OCI-LY7 (cell line): ENCODE measurements at regions not wholly inside any gene's neighbourhood (a gene's known extent, or its start where the extent isn't known, plus 50 kb on each side); places are given as distances from the start of the nearest gene placed in this dataset.

Source experiments
- BruUV-seq: library from RNA; stranded (reverse); fragments of 400-500 nt; replicated peaks from 2 replicates; lab custom pipeline; 2021; lab: Mats Ljungman, UMichigan
- CTCF ChIA-PET: fragments of 300-600 bp; sonication (Branson Sonifier 250); formaldehyde crosslinking; loops from one replicate; lab custom pipeline; 2022; ENCODE audit warnings: antibody characterized with exemption; ENCODE audit not compliant: unreplicated experiment; lab: Charles Lee
- POLR2A ChIA-PET: fragments of 300-600 bp; sonication (Branson Sonifier 250); formaldehyde crosslinking; loops from one replicate; lab custom pipeline; 2022; ENCODE audit warnings: antibody characterized with exemption; lab: Charles Lee
- DNase-seq: peaks from one replicate; pipeline ENCODE4 v3.0.0-alpha.2; 2015; ENCODE audit warnings: low spot score
- H2AFZ ChIP-seq: fragments of 200-600 bp; sonication (generic), shearing (Covaris generic); 2 replicates; pipeline ENCODE4 v1.6.1; 2014; ENCODE audit warnings: mild to moderate bottlenecking, antibody characterized with exemption, low read length, moderate library complexity
- H3K27ac ChIP-seq: fragments of 200-600 bp; sonication (generic); 2 replicates; pipeline ENCODE4 v1.5.1; 2014; ENCODE audit warnings: mixed run types, low read depth, mild to moderate bottlenecking, moderate library complexity, low read length, inconsistent platforms; ENCODE audit not compliant: poor library complexity, severe bottlenecking
- H3K36me3 ChIP-seq: fragments of 200-600 bp; sonication (generic); 2 replicates; pipeline ENCODE4 v1.6.1; 2014; ENCODE audit warnings: mild to moderate bottlenecking, antibody characterized with exemption, low read length, moderate library complexity, mixed read lengths; ENCODE audit not compliant: insufficient read depth
- H3K4me1 ChIP-seq: fragments of 200-600 bp; sonication (generic); 2 replicates; pipeline ENCODE4 v1.5.1; 2014; ENCODE audit warnings: mild to moderate bottlenecking, low read length; ENCODE audit not compliant: insufficient read depth, poor library complexity, severe bottlenecking
- H3K4me2 ChIP-seq: fragments of 200-600 bp; sonication (generic); 2 replicates; pipeline ENCODE4 v1.6.1; 2014; ENCODE audit warnings: mild to moderate bottlenecking, low read length
- H3K4me3 ChIP-seq: fragments of 200-600 bp; sonication (generic); 2 replicates; pipeline ENCODE4 v1.5.1; 2014; ENCODE audit warnings: mild to moderate bottlenecking, low read depth, low read length; ENCODE audit not compliant: poor library complexity, severe bottlenecking
- H3K79me2 ChIP-seq: fragments of 200-600 bp; sonication (generic); 2 replicates; pipeline ENCODE4 v1.6.1; 2016; ENCODE audit warnings: low read depth, mild to moderate bottlenecking, low read length, moderate library complexity, mixed read lengths; ENCODE audit not compliant: insufficient read depth
- H3K9me2 ChIP-seq: fragments of 200-600 bp; sonication (generic); 2 replicates; pipeline ENCODE4 v1.6.1; 2016; ENCODE audit warnings: mild to moderate bottlenecking, low read length, mixed read lengths; ENCODE audit not compliant: insufficient read depth
- H3K9me3 ChIP-seq: fragments of 200-600 bp; sonication (generic); 2 replicates; pipeline ENCODE4 v1.6.1; 2014; ENCODE audit warnings: mild to moderate bottlenecking, mixed run types, low read length, mixed read lengths
- H4K20me1 ChIP-seq: fragments of 200-600 bp; sonication (generic); 2 replicates; pipeline ENCODE4 v1.6.1; 2014; ENCODE audit warnings: mild to moderate bottlenecking, antibody characterized with exemption, low read length, moderate library complexity, mixed read lengths; ENCODE audit not compliant: insufficient read depth
- EZH2phosphoT487 ChIP-seq: fragments of 200-600 bp; sonication (generic); IDR thresholded peaks from 2 replicates; pipeline ENCODE4 v1.6.1; 2018; ENCODE audit warnings: low read depth, borderline replicate concordance, mild to moderate bottlenecking, mixed run types, antibody characterized with exemption, low read length, moderate library complexity, mixed read lengths
- intact Hi-C: fragments of 100-400 bp; cut with micrococcal nuclease; formaldehyde crosslinking; loops from one replicate; pipeline ENCODE4 v1.10.0; 2022; ENCODE audit not compliant: unreplicated experiment
- TF ChIP-seq, protein P1 (sequence below): fragments of 200-600 bp; sonication (generic); conservative IDR thresholded peaks from 2 replicates; pipeline ENCODE4 v1.5.1; 2014; ENCODE audit warnings: mild to moderate bottlenecking, antibody characterized with exemption, low read length, moderate library complexity, mixed read lengths

DNA sequence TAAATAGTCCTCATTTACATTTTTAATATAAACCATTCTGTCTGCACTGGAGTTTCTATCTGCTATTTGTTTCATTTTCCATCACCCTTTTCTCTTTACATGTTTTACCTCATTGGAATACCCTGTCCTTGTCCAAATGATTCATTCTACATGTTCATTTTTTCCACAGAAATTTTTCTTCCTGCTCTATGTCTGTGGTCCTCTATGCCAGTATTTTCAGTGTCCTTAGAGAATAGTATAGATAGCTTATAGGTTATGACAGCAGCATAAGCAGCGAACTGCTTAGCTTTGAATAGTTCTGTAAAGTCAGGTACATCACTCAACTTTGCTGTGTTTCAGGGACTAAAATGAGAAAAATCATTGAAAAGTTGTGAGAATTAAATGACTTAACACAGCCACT, 742.3 kb upstream of the CBLB start:
- Histone ChIP-seq H4K20me1 (no peaks in the 10 kb centered on the region), H3K27ac (no peak overlapping the region), H3K9me3 (no peaks in the 10 kb centered on the region), H2AFZ (no peak overlapping the region; the same call in 1 of the 2 replicates), H3K9me2 (no peaks in the 10 kb centered on the region), H3K79me2 (no peaks in the 10 kb centered on the region), H3K4me3 (no peak overlapping the region), H3K36me3 (no peaks in the 10 kb centered on the region), H3K4me1 (no peaks in the 10 kb centered on the region), H3K4me2 (no peak overlapping the region)
- intact Hi-C loops, result no loop called here
- ChIA-PET CTCF (no interaction called here), POLR2A (interaction anchor here (0.6 kb wide), 1 partner anchor 10 kb away, joined by 3 read pairs; no protein-coding TSS in a partner anchor)
- no TSS peak for BruUV-seq
- no peak for DNase-seq
- TF ChIP-seq, protein P1, sequence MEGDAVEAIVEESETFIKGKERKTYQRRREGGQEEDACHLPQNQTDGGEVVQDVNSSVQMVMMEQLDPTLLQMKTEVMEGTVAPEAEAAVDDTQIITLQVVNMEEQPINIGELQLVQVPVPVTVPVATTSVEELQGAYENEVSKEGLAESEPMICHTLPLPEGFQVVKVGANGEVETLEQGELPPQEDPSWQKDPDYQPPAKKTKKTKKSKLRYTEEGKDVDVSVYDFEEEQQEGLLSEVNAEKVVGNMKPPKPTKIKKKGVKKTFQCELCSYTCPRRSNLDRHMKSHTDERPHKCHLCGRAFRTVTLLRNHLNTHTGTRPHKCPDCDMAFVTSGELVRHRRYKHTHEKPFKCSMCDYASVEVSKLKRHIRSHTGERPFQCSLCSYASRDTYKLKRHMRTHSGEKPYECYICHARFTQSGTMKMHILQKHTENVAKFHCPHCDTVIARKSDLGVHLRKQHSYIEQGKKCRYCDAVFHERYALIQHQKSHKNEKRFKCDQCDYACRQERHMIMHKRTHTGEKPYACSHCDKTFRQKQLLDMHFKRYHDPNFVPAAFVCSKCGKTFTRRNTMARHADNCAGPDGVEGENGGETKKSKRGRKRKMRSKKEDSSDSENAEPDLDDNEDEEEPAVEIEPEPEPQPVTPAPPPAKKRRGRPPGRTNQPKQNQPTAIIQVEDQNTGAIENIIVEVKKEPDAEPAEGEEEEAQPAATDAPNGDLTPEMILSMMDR, result no peak
- TF ChIP-seq EZH2phosphoT487, result no peak

DNA sequence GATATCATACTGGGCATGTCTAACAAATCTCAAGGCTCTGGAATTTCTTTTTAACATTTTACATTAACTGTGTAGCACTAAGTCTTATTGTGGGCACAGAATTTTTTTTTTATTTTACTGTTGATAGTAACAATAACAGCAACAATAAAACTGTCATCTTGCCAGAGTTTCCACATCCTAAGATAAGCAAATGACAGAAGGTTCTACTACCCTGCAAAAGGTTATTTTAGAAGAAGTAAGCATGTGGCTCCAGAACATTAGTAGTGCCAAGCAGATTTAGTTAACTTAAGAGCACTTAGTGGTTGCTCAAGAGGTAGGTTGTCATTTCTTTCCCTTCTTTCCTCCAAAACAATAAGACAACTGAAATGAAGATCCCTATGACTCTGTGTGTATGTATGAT, 743.0 kb upstream of the CBLB start:
- no peak overlapping the region for H3K4me3 ChIP-seq
- intact Hi-C loops, result no loop called here
- H3K9me3 ChIP-seq, result no peaks in the 10 kb centered on the region
- CTCF ChIA-PET, result no interaction called here
- TF ChIP-seq EZH2phosphoT487, result no peak
- TF ChIP-seq, protein P1, result no peak
- no peak overlapping the region for H3K4me2 ChIP-seq
- H3K4me1 ChIP-seq, result no peaks in the 10 kb centered on the region
- no peak overlapping the region for H2AFZ ChIP-seq
- no peak for DNase-seq
- H3K36me3 ChIP-seq, result no peaks in the 10 kb centered on the region
- no peaks in the 10 kb centered on the region for H3K79me2 ChIP-seq
- no TSS peak for BruUV-seq
- no peaks in the 10 kb centered on the region for H4K20me1 ChIP-seq
- no peak overlapping the region for H3K27ac ChIP-seq
- POLR2A ChIA-PET, result interaction anchor here (0.6 kb wide), 1 partner anchor 93 kb away, joined by 3 read pairs; no protein-coding TSS in a partner anchor
- no peaks in the 10 kb centered on the region for H3K9me2 ChIP-seq

DNA sequence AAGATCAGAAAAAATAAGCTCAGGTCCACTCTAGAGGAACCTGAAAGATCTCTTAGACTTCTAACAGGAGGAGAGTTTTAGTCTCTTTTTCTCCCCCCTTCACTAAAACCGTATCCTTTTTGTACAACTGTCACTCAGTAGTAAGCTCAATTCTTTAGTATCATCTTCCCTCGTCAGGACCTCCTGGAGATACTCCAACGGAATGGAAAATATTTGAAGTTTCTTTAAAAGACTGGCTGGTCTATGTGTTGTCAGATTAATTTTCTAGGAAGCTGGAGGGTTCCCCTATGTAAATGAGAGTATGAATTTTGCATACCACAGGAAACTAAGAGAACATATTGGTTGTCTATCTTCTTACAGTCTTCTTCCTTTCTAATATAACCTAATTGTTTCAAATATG, 747.7 kb upstream of the CBLB start:
- Histone ChIP-seq H2AFZ (no peak overlapping the region), H3K4me1 (no peaks in the 10 kb centered on the region)

More for the DNA sequence above, 747.7 kb upstream of the CBLB start:
- TF ChIP-seq EZH2phosphoT487, result no peak
- TF ChIP-seq, protein P1, result no peak
- no peak for DNase-seq
- H3K27ac ChIP-seq, result no peak overlapping the region
- no peaks in the 10 kb centered on the region for H3K79me2 ChIP-seq
- ChIA-PET POLR2A (interaction anchor here (1.4 kb wide), 1 partner anchor 9 kb away, joined by 3 read pairs; no protein-coding TSS in a partner anchor), CTCF (no interaction called here)
- no peaks in the 10 kb centered on the region for H3K9me3 ChIP-seq
- no peaks in the 10 kb centered on the region for H4K20me1 ChIP-seq
- intact Hi-C loops, result no loop called here
- no peak overlapping the region; the same call in 1 of the 2 replicates for H3K4me2 ChIP-seq
- no peaks in the 10 kb centered on the region; the same call in 1 of the 2 replicates for H3K9me2 ChIP-seq
- no TSS peak for BruUV-seq
- H3K4me3 ChIP-seq, result no peak overlapping the region
- no peaks in the 10 kb centered on the region for H3K36me3 ChIP-seq
